GM21515 (cell line): ENCODE measurements at regions not wholly inside any gene's neighbourhood (a gene's known extent, or its start where the extent isn't known, plus 50 kb on each side); places are given as distances from the start of the nearest gene placed in this dataset.

Experiments used
- ATAC-seq: cut with Tn5 transposase; IDR thresholded peaks from one replicate; pipeline ENCODE4 v1.9.1; 2021; ENCODE audit not compliant: unreplicated experiment

DNA sequence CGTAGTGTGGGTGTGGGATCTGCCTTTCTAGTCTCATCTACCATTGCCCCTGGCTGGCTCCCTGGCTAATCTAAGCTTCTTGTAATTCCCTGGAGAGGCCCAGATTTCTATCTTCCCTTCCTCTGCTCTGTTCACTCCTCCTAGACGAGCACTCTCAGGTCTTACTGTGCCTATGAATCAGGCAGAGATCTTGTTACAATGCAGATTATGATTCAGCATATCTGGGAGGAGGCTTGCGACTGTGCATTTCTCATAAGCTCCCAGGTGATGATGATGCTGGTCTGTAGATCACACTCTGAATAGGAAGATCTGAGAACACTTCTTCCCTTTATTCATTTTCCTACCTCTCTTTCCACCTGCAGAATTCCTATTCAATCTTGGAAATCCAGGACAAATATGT lies 200.1 kb downstream of the CBLN1 start:
- no peak for ATAC-seq

DNA sequence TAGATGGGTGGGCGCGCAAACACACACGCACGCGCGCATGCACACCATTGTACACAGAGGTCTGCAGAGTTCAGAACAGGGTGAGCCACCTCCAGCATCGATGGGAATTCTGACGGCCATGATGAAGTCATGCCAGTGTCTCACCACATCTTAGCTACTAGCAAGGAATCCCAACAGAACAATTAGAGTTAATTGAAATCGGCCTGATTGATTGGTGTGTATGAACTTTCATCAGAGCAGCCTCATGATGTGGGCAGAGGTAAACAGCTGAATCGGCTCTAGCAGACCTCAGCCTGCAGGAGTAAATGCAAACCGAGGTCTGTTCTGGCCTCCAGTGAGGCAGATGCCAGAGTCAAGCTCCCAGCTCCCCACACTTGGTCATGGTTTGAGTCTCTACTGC lies 200.6 kb downstream of the CBLN1 start:
- no peak for ATAC-seq

DNA sequence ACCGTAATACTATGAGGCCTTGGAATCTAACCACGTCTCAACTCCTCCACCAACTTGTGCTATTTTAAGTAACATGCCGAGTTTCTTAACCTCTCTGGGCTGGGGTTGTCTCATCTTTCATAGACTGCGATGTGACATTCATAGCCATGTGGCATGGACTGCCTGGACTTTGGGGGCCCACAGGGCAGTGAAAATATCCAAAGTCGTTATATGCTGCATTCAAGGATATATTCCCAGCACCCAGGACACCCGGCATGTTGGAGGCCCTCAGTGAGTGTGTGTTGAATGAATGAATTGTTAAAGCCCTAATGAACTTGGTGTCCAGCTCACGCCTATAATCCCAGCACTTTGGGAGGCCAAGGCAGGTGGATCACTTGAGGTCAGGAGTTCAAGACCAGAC lies 203.1 kb downstream of the CBLN1 start:
- no peak for ATAC-seq

DNA sequence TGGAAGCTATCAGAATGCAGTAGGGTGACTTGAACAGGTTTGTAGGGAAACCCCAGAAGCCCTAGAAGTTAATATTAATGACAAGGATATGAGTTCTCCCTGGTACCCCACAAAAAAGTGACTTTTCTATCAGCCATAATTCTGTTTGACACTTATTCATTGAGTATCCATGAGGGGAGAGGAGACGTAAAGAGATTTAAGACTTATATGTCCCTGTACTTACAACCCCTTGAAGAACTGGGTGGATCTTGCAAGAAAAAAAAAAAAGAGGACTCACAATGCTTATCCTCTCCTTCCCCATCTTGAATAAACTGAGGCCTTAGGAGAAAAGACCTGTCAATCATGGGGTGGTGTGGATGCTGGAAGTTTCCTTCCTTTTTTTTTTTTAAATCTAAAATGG lies 203.5 kb downstream of the CBLN1 start:
- ATAC-seq: no peak

DNA sequence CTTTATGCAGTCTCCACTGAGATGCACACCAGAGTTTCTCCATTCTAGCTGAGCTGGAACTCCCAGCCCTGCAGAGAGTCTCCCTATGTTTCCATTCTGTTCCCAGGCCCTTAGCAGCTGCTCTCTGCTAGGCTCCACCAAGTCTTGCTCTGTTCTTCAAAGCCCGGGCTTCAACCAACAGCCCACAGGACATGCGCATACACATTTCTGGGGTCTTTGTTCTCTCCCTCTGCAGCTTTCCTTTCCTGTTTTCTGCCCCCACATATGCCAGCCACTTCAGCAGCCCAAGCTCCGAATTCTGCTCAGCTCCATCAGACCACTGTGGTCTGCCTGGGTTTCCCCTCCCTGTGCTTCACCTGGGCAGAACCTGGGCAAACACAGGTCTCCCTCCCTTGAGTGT lies 205.9 kb downstream of the CBLN1 start:
- ATAC-seq: no peak

DNA sequence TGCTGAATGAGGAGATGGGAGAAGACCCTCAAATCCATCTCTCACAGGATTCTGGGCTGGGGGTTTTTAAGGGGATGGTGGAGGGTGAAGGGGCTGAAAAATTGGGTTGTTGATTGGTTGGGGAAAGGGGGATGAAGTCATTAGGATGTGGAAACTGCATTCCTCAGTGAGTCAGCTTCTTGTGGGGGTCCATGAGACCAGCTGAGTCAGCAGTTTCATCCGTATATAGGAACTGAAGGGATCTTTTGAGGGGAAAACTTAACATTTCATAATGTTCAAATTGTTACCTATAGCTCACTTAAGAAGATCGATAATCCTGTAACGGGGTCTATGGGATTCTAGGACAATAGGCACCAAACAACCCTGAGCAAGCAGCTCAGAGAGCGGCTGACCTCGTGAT lies 213.4 kb downstream of the CBLN1 start:
- ATAC-seq: no peak

DNA sequence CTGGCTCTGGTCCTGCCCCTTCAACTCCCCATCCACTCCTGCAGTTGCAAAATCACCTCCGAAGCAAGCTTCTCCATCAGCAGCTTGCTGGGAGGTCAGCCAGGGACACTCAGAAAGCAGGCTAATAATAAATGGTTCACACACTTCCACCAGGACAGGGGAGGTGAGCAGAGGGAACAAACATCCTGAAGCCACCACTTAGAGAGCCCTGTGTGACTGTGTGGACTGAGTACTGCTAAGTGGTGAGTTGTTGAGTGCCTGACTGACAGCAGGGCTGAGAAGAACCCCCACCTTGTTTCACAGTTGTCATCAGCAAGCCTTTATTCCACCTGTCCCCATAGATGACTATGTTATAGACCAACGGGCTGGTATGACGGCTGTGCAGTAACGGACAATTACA lies 213.9 kb downstream of the CBLN1 start:
- ATAC-seq: no peak

DNA sequence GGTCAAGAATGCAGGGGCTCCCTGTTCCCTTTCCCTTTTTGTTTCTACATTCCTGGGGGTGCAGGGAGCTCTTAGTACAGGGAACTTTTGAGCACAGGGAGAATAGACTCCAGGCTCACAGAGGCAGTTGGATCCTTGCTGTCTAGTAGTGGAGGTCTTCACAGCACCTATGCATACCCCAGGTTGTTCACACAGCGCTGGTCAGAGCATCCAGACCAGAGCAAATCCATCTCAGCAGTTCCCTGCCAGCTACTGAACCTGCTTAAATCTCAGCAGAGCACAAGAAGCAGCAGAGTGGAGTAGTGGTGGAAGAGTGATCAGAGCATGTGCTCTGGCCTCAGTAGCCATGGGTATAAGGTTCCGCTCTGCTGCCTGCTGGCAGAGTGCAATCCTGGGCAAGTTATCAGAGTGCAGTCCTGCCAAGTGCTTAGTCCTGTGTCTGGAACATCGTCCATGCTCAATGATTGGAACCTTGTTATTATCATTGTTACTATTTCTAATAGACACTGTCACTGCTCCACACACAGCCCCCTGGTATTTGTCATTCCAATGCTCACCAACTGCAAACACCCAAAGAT lies 220.4 kb downstream of the CBLN1 start:
- no peak for ATAC-seq

DNA sequence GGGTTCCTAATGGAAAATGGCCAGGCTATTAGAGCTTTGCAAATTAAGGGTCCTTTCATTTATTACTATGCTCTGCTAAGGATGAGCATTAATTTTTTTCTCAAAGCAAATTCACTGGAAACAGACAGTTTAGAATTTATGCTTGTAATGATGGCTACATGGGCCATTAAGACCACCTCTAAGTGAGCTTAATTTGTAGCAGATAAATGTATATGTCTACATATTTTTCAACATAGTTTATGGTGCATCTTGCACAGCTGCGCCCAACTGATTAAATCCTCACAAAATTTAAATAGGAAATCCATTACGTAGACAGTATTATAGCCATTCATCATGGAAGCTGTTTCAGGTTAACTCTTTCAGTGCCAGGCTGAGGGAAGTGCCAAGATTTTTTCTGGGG lies 220.9 kb downstream of the CBLN1 start:
- ATAC-seq: no peak

DNA sequence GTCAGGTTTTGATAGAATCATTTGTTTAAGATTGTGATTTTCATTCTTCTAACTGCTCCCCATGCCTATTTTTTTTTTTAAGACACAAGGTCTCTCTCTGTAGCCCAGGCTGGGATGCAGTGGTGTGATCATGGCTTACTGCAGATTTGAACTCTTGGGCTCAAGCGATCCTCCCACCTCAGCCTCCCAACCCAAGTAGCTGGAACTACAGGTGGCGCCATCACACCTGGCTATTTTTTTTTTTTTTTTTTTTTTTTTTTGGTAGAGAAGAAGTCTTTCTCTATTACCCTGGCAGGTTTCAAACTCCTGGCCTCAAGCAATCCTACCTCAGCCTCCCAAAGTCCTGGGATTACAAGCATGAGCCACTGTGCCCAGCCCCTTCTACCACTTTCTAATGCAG lies 223.3 kb downstream of the CBLN1 start:
- no peak for ATAC-seq

DNA sequence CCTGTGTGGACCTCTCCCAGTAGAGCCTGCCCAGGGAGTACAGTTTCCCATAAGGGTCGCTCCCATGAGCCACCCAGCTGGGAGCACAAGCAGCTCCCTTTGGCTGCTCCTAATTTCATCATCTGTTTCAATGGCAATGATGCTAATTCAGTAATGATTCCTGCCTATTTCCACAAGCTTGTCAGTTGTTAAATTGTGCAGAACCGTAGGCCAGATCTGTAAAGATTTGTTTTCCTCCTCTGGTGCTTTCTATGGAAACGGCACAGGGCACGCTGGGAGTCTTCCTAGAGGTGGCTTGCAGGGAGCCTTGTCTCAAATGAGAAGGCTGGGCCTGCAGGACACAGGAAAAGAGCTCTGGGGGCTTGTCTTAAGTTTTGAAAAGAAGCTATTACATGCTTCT lies 223.7 kb downstream of the CBLN1 start:
- ATAC-seq: no peak

DNA sequence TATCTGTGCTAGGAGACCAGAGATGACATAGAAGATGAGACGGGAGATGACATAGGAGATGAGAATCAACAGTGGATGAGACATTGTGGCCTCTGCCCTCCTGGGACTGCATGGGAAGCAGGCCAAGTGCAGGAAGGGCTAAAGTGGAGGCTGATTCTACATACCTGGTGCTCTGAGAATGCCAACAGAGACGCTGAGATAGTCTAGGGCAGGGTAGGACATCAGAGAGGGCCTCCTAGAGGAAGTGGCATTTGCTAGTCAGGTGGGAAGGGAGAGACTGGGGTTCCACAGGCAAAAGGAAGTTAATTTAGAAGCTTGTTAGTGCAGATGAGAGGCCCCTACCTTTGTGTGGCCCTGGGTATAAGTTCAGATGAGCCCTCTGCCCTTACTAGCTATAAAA lies 224.2 kb downstream of the CBLN1 start:
- ATAC-seq: no peak

DNA sequence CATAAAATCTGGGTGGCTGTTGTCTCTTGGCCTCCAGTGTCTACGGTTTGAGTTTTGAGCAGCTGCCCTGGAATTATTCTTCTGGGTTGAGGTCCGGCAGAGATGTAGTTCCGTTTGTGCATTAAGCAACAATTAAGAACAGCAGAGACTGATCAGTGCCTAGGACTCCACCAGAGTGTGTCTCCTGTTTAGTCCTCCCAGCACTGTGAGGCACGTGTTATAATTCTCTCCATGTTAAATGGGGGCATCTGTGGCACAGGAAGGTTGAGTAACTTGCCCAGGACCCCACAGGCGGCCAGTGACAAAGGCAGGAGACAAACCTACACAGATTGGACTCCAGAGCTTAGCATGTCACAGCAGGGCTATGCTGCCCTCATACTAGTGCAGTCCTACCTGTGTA lies 225.1 kb downstream of the CBLN1 start:
- no peak for ATAC-seq

DNA sequence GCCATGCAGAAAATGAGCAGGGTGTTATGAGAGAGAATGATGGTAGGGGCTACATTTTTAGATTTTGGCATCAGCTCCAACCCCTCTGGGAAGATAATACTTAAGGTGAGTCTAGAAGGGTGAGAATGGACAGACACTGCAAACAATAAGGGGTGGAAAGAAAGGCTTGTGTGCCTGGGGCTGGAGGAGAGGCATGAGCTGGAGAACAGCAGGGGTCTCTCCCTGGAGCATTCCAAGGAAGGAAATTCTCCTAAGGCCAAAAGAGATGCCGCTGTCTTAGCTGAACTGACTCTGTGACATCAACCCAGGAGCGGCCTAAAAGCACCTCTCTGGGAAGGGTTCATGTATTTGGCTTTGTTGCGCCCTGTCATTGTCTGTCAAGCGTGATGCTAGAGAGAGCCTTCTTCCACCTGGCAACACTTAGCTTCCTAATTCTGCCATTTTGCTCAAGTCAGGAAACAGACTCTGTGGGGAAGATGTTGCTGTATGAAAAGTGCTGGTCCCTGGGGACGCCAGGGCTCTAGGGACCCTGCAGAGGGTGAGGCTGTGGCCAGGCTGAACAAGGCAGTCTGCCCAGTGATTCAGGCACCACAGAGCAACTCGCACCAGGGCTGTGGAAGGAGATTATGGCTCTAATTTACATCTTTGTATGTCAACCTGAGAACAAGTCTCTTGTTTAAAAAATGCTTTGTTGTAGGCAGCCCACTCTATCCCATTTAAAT lies 225.7 kb downstream of the CBLN1 start:
- ATAC-seq: no peak

DNA sequence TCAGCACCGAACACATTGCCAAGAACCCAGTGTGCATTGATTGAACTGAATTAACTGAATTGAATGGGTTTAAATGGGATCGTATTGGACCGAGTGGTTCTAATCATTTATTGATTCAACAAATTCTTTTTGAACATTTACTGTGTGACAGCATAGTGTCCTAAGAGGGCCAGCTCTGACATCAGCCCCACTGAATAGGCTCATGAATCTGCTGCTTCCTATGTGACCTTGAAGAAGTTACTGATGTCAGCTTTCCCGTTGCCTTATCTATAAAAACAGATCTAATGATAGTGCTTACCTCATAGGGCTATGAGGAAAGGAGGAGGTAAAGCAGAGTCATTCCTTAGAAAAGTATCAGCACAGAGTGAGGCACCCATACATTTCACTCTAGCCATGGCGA lies 226.3 kb downstream of the CBLN1 start:
- ATAC-seq: no peak

DNA sequence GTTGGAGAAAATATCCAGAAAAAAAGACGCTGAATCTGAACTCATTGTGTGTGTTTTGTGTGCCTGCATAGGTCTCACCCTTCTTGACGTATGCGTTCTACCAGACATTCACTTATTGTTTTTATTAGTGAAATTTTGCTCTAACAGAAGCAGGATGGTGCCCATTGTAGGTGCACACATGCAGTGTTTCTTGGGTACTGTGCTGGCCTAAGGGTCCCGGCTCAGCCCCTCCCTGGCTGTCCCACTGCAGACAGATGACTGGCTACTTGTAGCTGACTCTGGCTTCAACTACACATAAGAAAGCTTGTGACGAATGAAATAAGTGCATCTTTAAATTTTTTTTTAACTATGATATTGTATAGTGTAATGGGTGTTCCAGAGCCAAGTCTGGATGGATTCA lies 227.0 kb downstream of the CBLN1 start:
- no peak for ATAC-seq

DNA sequence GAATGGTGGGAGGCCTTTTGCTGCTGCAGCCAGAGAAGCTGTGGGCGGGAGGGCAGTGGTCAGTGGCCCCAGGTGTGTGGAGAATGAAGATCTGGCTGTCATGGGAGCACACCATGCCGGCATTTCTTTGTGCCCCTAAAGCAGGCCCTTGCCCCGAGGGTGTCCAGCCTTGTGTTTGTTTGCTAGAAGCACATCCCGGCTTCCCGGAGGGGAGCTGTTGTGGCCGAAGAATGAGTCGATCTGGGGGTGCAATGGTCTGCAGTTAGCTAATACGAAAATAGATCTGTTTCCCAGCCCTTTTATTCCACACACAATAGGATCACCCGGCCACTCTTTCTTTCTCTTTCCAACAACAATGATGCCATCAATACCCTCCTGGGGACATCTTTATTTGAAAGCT lies 228.8 kb downstream of the CBLN1 start:
- ATAC-seq: no peak

DNA sequence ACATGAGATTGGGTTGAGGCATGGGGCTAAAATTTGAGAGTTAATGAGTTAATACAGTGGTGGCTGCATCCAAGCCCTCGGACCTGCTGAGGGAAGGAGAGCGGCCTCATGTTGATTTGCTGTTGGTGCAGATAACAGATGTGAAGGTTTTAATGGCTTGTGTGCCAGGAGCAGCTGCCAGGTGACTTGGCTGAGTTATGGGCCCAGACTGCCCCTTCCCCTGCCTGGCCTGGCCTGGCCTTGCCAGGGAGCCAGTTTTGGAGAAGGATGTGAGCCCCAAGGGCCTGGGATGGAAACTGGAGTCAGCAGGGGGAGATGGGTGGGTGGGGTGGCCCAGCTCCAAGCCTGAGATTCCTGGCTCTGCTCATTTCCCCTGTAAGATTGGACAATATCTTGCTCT lies 230.1 kb downstream of the CBLN1 start:
- ATAC-seq: no peak

DNA sequence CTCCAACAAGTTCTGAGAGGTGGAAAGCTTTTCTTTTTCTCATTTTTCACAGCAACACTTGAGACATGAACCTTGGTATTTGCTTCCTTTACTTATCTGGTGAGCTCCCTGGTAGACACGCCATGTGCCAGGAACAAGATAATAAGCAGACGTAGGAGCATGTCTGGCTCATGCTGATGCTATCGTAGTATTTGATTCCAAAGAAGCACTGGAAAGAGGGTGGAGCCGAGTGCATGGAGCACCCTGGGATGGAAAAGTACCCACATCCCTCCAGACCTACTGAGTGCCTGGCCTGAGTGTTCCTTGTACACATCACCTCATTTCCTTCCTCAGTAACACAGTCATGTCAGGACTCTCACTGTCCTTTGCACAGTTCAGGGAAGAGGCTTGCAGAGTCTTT lies 231.0 kb downstream of the CBLN1 start:
- ATAC-seq: no peak

DNA sequence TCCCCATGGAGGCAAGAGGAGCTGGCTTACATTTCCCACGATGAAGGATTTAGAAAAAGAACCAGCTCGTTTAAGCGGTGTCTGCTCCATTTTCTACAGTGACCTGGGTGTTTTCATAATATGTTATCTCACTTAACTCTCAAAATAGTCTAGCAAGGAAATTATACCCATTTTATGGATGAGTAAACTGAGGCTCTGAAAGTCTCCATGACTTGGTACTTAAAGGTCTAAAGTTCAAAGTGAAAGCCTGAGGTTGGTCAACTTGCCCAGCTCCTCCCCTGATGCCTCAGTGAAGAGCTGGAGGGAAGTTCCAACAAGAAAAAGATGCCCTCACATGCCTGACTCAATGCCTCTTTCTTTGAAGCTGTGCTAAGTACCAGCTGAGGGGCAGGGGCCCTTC lies 232.0 kb downstream of the CBLN1 start:
- ATAC-seq: no peak

DNA sequence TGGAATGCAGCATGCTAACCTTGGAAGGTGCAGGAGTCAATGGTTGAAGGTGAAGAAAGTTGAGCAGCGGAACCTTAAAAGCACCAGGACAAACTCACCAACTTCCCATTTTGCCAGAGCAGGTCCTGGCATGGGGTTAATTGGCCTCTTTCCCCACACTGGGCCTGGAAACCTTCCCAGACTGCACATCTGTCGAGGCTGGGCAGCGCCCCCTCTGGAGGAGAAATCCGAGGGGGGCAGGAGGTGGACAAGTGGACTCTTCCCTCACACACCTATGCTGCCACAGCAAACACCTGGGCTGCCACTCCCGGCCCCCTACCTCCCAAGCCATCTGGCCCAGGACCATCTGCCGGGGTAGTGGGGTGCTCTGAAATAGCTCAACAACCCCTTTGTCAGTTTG lies 232.4 kb downstream of the CBLN1 start:
- no peak for ATAC-seq

DNA sequence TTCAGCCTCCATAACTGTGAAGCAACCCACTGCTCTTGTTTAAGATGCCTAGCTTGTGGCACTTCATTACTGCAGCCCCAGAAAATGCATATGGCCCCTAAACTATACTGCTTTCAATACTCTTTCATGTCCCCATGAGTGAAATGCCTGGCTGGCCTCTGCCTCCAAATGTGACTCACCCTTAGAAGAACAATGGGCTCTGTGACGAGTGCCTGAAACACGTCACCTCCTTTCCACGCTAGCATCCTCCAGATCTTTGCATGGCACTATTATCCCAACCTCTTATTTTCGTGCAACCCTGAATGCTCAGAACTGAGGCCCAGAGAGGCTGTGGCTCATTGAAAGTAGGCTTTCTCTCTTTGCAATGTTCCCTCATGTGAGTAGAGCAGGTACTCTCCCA lies 233.1 kb downstream of the CBLN1 start:
- no peak for ATAC-seq

DNA sequence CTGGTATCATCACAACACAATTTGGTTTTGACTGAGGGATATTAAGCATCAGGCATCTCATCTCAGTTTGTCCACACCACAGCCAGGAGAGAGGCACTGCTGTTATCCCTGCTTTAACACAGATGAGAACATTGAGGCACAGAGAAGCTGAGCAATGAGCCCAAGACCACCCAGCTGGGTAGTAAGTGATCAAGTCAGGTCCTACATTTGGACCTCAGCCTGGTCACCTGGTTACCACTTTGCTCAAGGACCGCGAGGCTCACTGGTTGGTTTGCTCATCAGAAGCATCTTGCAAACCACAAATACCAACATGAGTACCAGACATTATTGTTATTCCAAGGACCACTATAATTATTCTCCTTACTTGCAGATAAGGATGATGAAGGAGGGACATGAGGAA lies 245.5 kb downstream of the CBLN1 start:
- no peak for ATAC-seq
